GM23338 (cell line): ENCODE measurements at regions not wholly inside any gene's neighbourhood (a gene's known extent, or its start where the extent isn't known, plus 50 kb on each side); places are given as distances from the start of the nearest gene placed in this dataset.

Experiments
- ATAC-seq: fragments of 200-7000 bp; cut with Tn5 transposase; 3 replicates; pipeline ENCODE4 v1.9.1; 2020
- DNase-seq: peaks from one replicate; pipeline ENCODE4 v3.0.0-alpha.2; 2015; ENCODE audit warnings: low spot score
- H2AFZ ChIP-seq: fragments of 200-600 bp; sonication (generic); 2 replicates; pipeline ENCODE4 v1.8.0; 2016; ENCODE audit warnings: antibody characterized with exemption, mild to moderate bottlenecking, moderate library complexity
- H3F3A ChIP-seq: fragments of 200-600 bp; sonication (generic); replicated peaks from 2 replicates; pipeline ENCODE4 v1.8.0; 2017; ENCODE audit warnings: antibody characterized with exemption, mixed run types, low read depth
- H3K27ac ChIP-seq: fragments of 200-600 bp; sonication (generic); 2 replicates; pipeline ENCODE4 v1.6.1; 2016; ENCODE audit warnings: low read depth
- H3K27me3 ChIP-seq: fragments of 200-600 bp; sonication (generic); 2 replicates; pipeline ENCODE4 v1.8.0; 2016; ENCODE audit warnings: mild to moderate bottlenecking, mixed run types, moderate library complexity; ENCODE audit not compliant: insufficient read depth
- H3K36me3 ChIP-seq: fragments of 200-600 bp; sonication (generic); 2 replicates; pipeline ENCODE4 v1.8.0; 2016; ENCODE audit warnings: mild to moderate bottlenecking; ENCODE audit not compliant: insufficient read depth
- H3K4me1 ChIP-seq: fragments of 200-600 bp; sonication (generic); 2 replicates; pipeline ENCODE4 v1.8.0; 2016; ENCODE audit warnings: mild to moderate bottlenecking, moderate library complexity; ENCODE audit not compliant: insufficient read depth
- H3K4me2 ChIP-seq: fragments of 200-600 bp; sonication (generic); 2 replicates; pipeline ENCODE4 v1.7.1; 2017; ENCODE audit warnings: mixed run types
- H3K4me3 ChIP-seq: fragments of 200-600 bp; sonication (generic); 2 replicates; pipeline ENCODE4 v1.6.1; 2016; ENCODE audit warnings: mixed run types
- H3K79me2 ChIP-seq: fragments of 200-600 bp; sonication (generic); replicated peaks from 2 replicates; pipeline ENCODE4 v1.8.0; 2017; ENCODE audit warnings: mild to moderate bottlenecking; ENCODE audit not compliant: insufficient read depth
- H3K9me2 ChIP-seq: fragments of 200-600 bp; sonication (generic); 2 replicates; pipeline ENCODE4 v1.8.0; 2017; ENCODE audit not compliant: insufficient read depth
- H4K20me1 ChIP-seq: fragments of 200-600 bp; sonication (generic); replicated peaks from 2 replicates; pipeline ENCODE4 v1.8.0; 2017; ENCODE audit warnings: mild to moderate bottlenecking; ENCODE audit not compliant: insufficient read depth
- H3K27ac Mint-ChIP-seq: 2 replicates; pipeline ENCODE4 v1.8.0; 2020; ENCODE audit warnings: inconsistent platforms, mild to moderate bottlenecking, moderate library complexity, mixed read lengths
- H3K27me3 Mint-ChIP-seq: 3 replicates; pipeline ENCODE4 v1.8.0; 2022; ENCODE audit warnings: low read depth, mild to moderate bottlenecking, moderate library complexity, mixed read lengths, inconsistent platforms; ENCODE audit not compliant: insufficient read depth, poor library complexity
- H3K36me3 Mint-ChIP-seq: 3 replicates; pipeline ENCODE4 v1.8.0; 2021; ENCODE audit warnings: low read depth, mild to moderate bottlenecking, inconsistent platforms, moderate library complexity, mixed read lengths
- H3K4me1 Mint-ChIP-seq: 3 replicates; pipeline ENCODE4 v1.8.0; 2020; ENCODE audit warnings: mild to moderate bottlenecking, inconsistent platforms, mixed read lengths
- H3K4me3 Mint-ChIP-seq: 3 replicates; pipeline ENCODE4 v1.8.0; 2021; ENCODE audit warnings: moderate library complexity, mild to moderate bottlenecking, inconsistent platforms, mixed read lengths
- H3K9me3 Mint-ChIP-seq: 3 replicates; pipeline ENCODE4 v1.8.0; 2020; ENCODE audit warnings: moderate library complexity, mild to moderate bottlenecking, inconsistent platforms, mixed read lengths
- CREB1 ChIP-seq: fragments of 250-450 bp; sonication (Bioruptor Pico); IDR thresholded peaks from 2 replicates; pipeline ENCODE4 v1.5.0; 2020; ENCODE audit warnings: low read depth, mild to moderate bottlenecking, moderate library complexity
- CTCF ChIP-seq, 2 experiments: fragments of 200-600 bp in 1 of 2; sonication (generic) in 1 of 2; conservative IDR thresholded peaks; 2 replicates each; pipeline versions ENCODE4 v1.5.1 to v1.6.1; 2016 to 2017; ENCODE audit warnings: antibody characterized with exemption in 2 of 2, low read depth in 2 of 2, mild to moderate bottlenecking in 2 of 2, moderate library complexity in 1 of 2
- EZH2 ChIP-seq: fragments of 200-600 bp; sonication (generic); IDR thresholded peaks from one replicate; pipeline ENCODE4 v1.8.0; 2017; ENCODE audit warnings: antibody characterized with exemption, mild to moderate bottlenecking, low read depth; ENCODE audit not compliant: unreplicated experiment
- EZH2phosphoT487 ChIP-seq: fragments of 200-600 bp; sonication (generic); IDR thresholded peaks from one replicate; pipeline ENCODE4 v1.8.1; 2018; ENCODE audit warnings: antibody characterized with exemption; ENCODE audit not compliant: unreplicated experiment
- JUNB ChIP-seq: IDR thresholded peaks from one replicate; pipeline ENCODE4 v1.6.1; 2016; ENCODE audit warnings: antibody characterized with exemption; ENCODE audit not compliant: unreplicated experiment
- NANOG ChIP-seq: IDR thresholded peaks from 2 replicates; pipeline ENCODE4 v1.6.1; 2016; ENCODE audit warnings: antibody characterized with exemption, borderline replicate concordance
- POLR2AphosphoS5 ChIP-seq: IDR thresholded peaks from 2 replicates; pipeline ENCODE4 v1.6.1; 2016; ENCODE audit warnings: antibody characterized with exemption, low read depth
- REST ChIP-seq: IDR thresholded peaks from one replicate; pipeline ENCODE4 v1.6.1; 2018; ENCODE audit warnings: antibody characterized with exemption; ENCODE audit not compliant: unreplicated experiment
- STAT1 ChIP-seq: IDR thresholded peaks from one replicate; pipeline ENCODE4 v1.6.1; 2016; ENCODE audit warnings: antibody characterized with exemption; ENCODE audit not compliant: unreplicated experiment
- ZNF114 ChIP-seq: fragments of 250-450 bp; sonication (Bioruptor Pico); IDR thresholded peaks from 2 replicates; pipeline ENCODE4 v1.5.0; 2020; ENCODE audit warnings: mild to moderate bottlenecking, moderate library complexity
- ZNF331 ChIP-seq: fragments of 250-450 bp; sonication (Bioruptor Pico); IDR thresholded peaks from 2 replicates; pipeline ENCODE4 v1.5.0; 2020; ENCODE audit warnings: low read depth, mild to moderate bottlenecking, moderate library complexity
- TF ChIP-seq, protein P1 (sequence below): fragments of 250-450 bp; sonication (Bioruptor Pico); IDR thresholded peaks from 2 replicates; pipeline ENCODE4 v1.5.0; 2020; ENCODE audit warnings: mild to moderate bottlenecking, moderate library complexity
- TF ChIP-seq, protein P2 (sequence below): IDR thresholded peaks from 2 replicates; pipeline ENCODE4 v1.6.1; 2016; ENCODE audit warnings: antibody characterized with exemption

GRCh38 chr11:10943968-10944367, 86.1 kb upstream of the ZBED5 start (continued):
- TF ChIP-seq ZNF331 (CRISPR knock-in tag) (no peak), POLR2AphosphoS5 (no peak)

- H2AFZ ChIP-seq, result no peak overlapping the region
- no peaks in the 10 kb centered on the region for H3K27me3 ChIP-seq
- ATAC-seq (no peak), DNase-seq (no peak)
- H4K20me1 ChIP-seq, result no peaks in the 10 kb centered on the region
- H3K36me3 ChIP-seq, result no peaks in the 10 kb centered on the region
- TF ChIP-seq, protein P1, sequence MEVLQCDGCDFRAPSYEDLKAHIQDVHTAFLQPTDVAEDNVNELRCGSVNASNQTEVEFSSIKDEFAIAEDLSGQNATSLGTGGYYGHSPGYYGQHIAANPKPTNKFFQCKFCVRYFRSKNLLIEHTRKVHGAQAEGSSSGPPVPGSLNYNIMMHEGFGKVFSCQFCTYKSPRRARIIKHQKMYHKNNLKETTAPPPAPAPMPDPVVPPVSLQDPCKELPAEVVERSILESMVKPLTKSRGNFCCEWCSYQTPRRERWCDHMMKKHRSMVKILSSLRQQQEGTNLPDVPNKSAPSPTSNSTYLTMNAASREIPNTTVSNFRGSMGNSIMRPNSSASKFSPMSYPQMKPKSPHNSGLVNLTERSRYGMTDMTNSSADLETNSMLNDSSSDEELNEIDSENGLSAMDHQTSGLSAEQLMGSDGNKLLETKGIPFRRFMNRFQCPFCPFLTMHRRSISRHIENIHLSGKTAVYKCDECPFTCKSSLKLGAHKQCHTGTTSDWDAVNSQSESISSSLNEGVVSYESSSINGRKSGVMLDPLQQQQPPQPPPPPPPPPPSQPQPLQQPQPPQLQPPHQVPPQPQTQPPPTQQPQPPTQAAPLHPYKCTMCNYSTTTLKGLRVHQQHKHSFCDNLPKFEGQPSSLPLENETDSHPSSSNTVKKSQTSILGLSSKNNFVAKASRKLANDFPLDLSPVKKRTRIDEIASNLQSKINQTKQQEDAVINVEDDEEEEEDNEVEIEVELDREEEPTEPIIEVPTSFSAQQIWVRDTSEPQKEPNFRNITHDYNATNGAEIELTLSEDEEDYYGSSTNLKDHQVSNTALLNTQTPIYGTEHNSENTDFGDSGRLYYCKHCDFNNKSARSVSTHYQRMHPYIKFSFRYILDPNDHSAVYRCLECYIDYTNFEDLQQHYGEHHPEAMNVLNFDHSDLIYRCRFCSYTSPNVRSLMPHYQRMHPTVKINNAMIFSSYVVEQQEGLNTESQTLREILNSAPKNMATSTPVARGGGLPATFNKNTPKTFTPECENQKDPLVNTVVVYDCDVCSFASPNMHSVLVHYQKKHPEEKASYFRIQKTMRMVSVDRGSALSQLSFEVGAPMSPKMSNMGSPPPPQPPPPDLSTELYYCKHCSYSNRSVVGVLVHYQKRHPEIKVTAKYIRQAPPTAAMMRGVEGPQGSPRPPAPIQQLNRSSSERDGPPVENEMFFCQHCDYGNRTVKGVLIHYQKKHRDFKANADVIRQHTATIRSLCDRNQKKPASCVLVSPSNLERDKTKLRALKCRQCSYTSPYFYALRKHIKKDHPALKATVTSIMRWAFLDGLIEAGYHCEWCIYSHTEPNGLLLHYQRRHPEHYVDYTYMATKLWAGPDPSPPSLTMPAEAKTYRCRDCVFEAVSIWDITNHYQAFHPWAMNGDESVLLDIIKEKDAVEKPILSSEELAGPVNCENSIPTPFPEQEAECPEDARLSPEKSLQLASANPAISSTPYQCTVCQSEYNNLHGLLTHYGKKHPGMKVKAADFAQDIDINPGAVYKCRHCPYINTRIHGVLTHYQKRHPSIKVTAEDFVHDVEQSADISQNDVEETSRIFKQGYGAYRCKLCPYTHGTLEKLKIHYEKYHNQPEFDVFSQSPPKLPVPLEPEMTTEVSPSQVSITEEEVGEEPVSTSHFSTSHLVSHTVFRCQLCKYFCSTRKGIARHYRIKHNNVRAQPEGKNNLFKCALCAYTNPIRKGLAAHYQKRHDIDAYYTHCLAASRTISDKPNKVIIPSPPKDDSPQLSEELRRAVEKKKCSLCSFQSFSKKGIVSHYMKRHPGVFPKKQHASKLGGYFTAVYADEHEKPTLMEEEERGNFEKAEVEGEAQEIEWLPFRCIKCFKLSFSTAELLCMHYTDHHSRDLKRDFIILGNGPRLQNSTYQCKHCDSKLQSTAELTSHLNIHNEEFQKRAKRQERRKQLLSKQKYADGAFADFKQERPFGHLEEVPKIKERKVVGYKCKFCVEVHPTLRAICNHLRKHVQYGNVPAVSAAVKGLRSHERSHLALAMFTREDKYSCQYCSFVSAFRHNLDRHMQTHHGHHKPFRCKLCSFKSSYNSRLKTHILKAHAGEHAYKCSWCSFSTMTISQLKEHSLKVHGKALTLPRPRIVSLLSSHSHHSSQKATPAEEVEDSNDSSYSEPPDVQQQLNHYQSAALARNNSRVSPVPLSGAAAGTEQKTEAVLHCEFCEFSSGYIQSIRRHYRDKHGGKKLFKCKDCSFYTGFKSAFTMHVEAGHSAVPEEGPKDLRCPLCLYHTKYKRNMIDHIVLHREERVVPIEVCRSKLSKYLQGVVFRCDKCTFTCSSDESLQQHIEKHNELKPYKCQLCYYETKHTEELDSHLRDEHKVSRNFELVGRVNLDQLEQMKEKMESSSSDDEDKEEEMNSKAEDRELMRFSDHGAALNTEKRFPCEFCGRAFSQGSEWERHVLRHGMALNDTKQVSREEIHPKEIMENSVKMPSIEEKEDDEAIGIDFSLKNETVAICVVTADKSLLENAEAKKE (CRISPR knock-in tag), result no peak
- TF ChIP-seq NANOG (no peak), CTCF (conservative IDR thresholded peaks at IDR 0.05; ENCODE audit: low read depth in 2 of 2) (no peak), POLR2AphosphoS5 (no peak), CREB1 (CRISPR knock-in tag) (no peak), REST (no peak), ZNF331 (CRISPR knock-in tag) (no peak), EZH2phosphoT487 (no peak), EZH2 (no peak), ZNF114 (CRISPR knock-in tag) (no peak), JUNB (no peak), STAT1 (no peak)
- TF ChIP-seq, protein P2, sequence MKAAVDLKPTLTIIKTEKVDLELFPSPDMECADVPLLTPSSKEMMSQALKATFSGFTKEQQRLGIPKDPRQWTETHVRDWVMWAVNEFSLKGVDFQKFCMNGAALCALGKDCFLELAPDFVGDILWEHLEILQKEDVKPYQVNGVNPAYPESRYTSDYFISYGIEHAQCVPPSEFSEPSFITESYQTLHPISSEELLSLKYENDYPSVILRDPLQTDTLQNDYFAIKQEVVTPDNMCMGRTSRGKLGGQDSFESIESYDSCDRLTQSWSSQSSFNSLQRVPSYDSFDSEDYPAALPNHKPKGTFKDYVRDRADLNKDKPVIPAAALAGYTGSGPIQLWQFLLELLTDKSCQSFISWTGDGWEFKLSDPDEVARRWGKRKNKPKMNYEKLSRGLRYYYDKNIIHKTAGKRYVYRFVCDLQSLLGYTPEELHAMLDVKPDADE, result no peak
- no peak overlapping the region for H3K27ac Mint-ChIP-seq
- H3K4me3 Mint-ChIP-seq, result no peak overlapping the region
- H3K27me3 Mint-ChIP-seq, result peaks cover 1% of the 10 kb centered on the region
- no peak overlapping the region for H3K27ac ChIP-seq
- no peak overlapping the region for H3K4me3 ChIP-seq
- H3K9me2 ChIP-seq, result 0 out of 2 replicates have a peak, but pooled peaks cover 5% of the 10 kb centered on the region
- no peaks in the 10 kb centered on the region for H3K9me3 Mint-ChIP-seq
- no peak overlapping the region for H3K4me2 ChIP-seq
- no peaks in the 10 kb centered on the region for H3K36me3 Mint-ChIP-seq
- no peaks in the 10 kb centered on the region for H3K79me2 ChIP-seq
- H3K4me1 Mint-ChIP-seq, result no peaks in the 10 kb centered on the region
- no peaks in the 10 kb centered on the region for H3K4me1 ChIP-seq
- H3F3A ChIP-seq, result no peaks in the 10 kb centered on the region
Measured at GRCh38 chr11:10942620-10943019, 84.8 kb upstream of the ZBED5 start.
